ENCODE measurements at regions not wholly inside any gene's neighbourhood (a gene's known extent, or its start where the extent isn't known, plus 50 kb on each side); places are given as distances from the start of the nearest gene placed in this dataset.

- DNase-seq (ENCODE audit: low spot score in 2 of 2) (no peak), FAIRE-seq (no peak)
Measured at GRCh38 chr9:22383718-22384117, 62.9 kb upstream of the DMRTA1 start.

GRCh38 chr9:22389271-22389670, 57.4 kb upstream of the DMRTA1 start:
- no peak for FAIRE-seq

GRCh38 chr9:22392523-22392922, 54.1 kb upstream of the DMRTA1 start:
- FAIRE-seq, result no peak

More at GRCh38 chr9:22389271-22389670, 57.4 kb upstream of the DMRTA1 start:
- no peak for DNase-seq (ENCODE audit: low spot score in 2 of 2)

GRCh38 chr9:22395687-22396141, 50.9 kb upstream of the DMRTA1 start:
- no peak for DNase-seq (ENCODE audit: low spot score in 2 of 2)
- FAIRE-seq, result no peak

More at GRCh38 chr9:22392523-22392922, 54.1 kb upstream of the DMRTA1 start:
- DNase-seq (ENCODE audit: low spot score in 2 of 2), result no peak

Data from frontal cortex (tissue), 3 donors.